ENCODE measurements at regions not wholly inside any gene's neighbourhood (a gene's known extent, or its start where the extent isn't known, plus 50 kb on each side); places are given as distances from the start of the nearest gene placed in this dataset.
"Not testable (repeated sequence)": the region's sequence is repeated elsewhere in the genome, so short reads cannot be mapped to it uniquely, and the experiment has no call there.

DNA sequence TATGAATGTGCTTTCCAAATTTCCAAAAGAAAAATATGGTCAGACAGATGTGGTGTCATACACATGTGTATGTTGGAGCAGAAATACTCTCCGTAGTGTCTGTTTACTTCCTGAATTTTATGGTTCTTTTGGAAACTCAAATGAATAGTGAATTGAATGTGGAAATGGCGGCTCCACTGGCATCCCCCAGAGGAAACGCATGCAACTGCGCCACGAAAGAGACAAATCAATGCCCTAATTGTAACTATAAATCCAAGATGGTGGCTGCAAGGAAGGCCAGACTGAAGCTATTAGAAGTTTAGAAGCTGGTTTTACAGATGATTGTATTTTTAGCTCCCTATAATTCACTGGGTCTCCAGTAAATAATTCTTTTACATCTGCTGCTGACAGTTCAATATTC, 246.7 kb downstream of the FGFR2 start:
- FAIRE-seq: no peak

DNA sequence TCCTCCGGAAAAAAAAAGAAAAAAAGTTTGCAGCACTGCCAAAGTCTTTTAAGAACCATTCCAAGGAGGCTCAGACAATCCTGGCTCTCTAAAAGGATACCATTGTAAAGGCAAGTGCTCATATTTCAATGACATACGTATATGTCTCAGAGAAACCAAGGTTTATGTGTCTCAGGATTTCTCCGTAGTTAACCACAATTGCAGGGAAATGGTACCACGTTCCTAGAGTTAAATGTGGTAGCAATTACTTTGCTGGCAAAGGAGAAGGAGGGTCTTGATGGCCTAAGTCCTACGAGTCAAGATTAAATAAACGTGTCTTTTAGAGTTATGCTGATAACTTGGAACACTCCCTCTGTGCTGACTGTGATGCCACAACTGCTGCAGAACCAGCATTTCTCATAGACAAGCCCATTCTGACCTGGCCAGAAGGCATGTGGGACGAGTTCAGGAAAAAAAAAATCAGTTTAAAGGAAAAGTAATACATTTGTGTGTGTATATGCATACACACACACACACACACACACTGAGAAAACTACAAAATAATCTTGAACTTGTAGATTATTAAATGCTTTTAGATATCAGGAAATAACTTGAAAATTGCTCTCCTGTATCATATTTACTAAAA, 245.9 kb downstream of the FGFR2 start:
- no peak for FAIRE-seq

DNA sequence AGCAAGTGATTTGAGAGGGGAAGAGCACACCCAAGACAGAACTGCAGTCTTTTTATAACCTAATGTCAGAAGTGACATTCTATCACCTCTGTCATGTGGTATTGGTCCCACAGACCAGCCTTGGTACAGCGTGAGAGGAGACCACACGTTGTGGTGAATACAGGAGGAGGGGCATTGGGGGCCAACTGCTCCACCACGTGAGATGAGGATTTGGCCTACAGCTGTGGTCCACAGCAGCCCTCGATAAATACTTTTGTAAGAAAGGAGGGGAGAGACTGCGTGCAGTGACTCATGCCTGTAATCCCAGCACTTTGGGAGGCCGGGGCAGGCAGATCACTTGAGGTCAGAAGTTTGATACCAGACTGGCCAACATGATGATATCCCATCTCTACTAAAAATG, 243.1 kb downstream of the FGFR2 start:
- FAIRE-seq: no peak

GRCh38 chr10:121356183-121356582, 242.1 kb downstream of the FGFR2 start:
- no peak for FAIRE-seq

DNA sequence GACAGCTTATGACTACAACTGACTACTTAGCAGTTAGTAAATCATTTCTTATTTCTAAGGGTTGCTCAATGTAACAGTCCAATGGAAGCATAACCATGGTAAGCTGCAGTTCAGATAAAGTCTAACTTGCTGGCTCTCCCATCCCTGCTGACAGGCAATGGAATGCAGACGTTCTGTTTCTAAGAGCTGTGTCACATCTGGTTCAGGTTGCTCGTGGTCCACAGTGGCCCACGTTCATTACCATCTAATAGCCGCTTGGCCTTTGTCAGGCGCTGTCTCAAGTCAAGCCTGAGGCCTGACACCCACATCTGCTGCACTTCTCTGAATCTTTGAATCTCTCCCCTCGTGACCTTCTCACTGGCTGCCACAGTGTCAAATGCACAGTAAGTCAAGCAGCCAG, 240.8 kb downstream of the FGFR2 start:
- no peak for FAIRE-seq

DNA sequence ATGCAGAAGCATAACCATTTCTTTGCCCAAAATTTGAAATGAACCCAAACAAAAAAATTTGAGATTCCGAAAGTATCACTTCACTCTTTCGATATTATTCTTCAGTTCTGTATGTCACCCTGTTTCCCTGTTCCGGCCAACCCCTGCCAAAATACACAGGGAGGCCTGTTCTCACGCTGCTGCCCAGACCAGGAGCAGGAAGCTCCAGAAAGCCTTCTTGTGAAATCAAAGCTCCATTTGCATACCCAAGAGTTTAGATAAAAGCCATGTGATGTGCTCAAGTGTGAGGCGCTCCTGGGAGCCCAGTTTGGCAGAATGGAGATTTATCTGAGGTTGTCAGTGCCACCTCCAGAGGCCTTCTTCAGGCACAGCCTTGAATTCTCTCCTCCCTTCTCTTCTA, 236.2 kb downstream of the FGFR2 start:
- FAIRE-seq: no peak

GRCh38 chr10:121365566-121365965, 232.7 kb downstream of the FGFR2 start:
- FAIRE-seq: no peak

GRCh38 chr10:121368347-121369025, 229.8 kb downstream of the FGFR2 start:
- FAIRE-seq: no peak

DNA sequence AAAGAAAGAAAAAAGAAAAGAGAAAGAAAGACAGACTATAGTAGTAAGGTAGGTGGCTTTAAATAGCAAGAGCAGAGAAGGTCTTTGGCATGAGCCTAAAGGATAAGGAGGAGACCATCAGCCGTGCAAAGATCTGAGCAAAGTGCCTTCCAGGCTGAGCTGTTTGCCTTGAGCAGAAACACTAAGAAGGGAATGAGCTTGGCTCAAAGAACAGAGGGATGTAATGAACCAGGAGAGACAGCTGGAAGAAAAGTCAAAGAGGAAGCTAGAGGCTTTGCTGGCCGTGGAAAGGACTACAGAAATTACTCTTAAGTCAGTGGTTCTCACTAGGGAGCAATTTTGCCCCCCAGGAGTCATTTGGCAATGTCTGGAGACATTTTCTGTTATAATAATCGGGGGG, 228.6 kb downstream of the FGFR2 start:
- no peak for FAIRE-seq

DNA sequence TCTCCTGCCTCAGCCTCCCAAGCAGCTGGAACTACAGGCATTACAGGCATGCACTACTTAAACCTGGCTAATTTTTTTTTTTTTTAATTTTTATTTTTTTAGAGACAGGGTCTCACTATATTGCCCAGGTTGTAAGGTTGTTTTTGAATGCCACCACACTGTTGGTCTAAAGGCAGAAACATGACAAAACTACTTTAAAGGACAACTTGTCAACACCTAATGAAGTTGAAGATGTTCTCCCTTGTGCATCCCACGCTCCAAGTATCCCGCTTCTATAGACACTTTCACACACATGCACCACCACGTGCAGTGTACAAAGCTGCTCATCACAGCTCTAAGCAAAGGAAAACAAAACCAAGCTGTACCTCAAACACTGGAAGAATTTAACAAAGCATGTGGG, 226.4 kb downstream of the FGFR2 start:
- no peak for FAIRE-seq

DNA sequence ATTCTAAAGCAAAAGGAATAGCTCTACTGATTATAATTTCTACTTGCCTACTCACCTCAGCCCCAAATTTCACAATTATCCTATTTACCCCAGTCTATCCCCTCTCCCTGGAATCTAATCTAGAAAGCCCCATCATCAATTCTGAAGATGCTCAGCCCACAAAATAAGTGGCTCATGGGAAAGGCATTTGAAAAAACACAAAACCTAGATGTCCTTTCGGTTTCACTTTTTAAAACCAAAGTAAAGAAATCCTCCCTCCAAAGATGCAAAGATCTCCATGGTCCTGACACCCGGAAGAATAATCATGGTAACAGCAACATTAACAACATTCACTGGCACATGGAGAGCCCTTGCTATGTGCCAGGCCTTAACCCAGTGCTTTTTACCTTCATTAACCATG, 224.8 kb downstream of the FGFR2 start:
- FAIRE-seq: no peak

GRCh38 chr10:121374121-121374520, 224.1 kb downstream of the FGFR2 start:
- FAIRE-seq: no peak

GRCh38 chr10:121375172-121375571, 223.1 kb downstream of the FGFR2 start:
- FAIRE-seq: no peak

DNA sequence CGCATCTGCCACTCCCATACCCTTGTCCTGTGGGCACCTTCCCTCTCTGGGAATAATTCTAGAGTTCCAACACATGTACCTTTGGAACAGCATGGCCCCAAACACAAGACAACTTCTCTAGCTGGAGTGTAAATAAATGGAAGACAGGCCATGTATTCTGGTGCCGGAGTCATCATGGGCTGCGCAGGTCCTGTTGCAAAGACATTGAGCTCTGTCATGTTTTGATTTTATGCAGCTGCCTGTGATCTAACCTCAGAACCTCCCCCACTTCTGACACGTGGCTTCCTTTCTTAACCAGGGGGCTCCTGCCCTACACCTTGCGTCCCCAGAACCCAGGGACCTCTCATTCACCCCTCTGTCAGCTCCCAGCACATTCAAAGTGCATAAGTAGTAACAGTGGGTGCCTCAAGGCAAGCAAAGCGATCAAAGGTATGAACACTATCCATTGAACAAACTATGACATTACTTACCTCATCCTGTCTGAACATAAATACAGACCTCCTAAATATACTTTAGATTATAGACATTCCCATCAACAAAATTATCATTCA, 219.9 kb downstream of the FGFR2 start:
- FAIRE-seq: no peak

DNA sequence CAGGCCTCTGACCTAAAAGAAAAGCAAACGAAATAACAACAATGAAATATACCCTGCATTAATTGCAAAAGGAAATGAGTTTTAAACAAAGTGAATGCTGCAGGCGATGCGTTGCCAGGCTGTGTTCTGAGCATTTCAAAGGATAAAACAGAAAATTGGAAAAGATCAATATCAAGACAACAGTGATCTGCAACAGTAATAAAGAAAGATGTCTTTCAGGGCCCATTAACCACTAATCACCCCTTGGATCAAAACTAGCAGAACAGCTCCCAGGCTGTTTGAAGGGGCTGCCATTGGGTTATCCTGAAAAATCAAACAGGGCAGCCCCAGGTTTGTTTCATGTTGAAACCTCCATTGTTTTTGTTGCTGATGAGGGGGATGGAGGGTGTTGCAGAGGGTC, 219.2 kb downstream of the FGFR2 start:
- no peak for FAIRE-seq

GRCh38 chr10:121380211-121380610, 218.0 kb downstream of the FGFR2 start:
- no peak for FAIRE-seq

GRCh38 chr10:121382029-121382520, 216.2 kb downstream of the FGFR2 start:
- FAIRE-seq: not testable (repeated sequence)

DNA sequence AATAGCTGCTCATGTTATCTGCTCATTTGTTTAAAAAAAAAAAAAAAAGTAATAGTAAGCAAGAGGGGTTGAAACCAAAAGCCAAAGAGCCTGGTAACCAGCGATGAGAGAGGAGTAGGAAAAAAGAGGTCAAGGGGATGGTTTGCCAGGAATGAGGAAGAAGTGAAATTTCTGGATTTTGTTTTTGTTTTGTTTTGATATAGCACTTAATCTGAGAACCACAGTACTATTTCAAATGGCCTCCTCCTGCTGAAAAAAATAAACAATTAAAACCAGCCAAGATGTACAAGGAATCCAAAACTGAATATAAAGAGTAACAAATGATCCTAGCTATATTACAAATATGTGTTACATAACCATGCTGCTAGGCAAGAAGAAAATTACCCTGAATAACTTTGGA, 213.1 kb downstream of the FGFR2 start:
- FAIRE-seq: no peak

DNA sequence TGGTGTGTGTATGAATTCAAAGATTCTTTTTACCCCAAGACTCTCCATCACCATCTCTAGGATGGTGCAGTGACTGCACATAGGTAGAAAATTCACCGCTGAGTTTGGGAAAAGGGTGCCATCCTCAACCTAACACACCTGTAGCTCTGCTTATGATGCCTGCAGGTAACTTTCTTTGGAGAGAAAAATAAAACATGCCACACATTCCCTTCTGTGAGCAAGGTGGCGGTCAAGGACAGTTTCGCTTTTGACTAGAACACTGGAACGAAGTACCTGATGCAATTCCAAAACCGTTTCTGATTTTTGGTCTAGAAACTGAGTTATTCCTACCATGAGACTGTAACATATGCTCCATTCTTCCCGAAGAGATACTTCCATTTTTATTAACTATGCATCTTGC, 205.6 kb downstream of the FGFR2 start:
- FAIRE-seq: no peak

DNA sequence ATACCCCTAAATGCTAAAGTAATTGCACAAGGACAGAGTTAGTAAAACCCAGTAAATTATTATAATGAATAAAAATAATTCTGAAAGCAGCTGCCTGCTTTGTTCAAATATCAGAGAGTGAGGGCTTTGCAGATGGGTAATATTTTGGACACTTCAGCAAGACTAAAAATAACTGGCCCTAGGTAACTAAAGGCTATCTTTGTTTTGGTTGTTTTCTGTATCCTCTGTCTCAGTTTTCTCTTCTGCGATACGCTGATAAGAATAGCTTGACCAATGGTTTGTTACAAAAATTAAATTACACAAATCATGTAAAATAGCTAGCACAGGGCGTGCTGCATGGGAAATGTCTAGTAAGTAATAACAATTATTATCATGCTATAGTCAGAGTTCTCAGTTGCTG, 204.7 kb downstream of the FGFR2 start:
- no peak for FAIRE-seq

DNA sequence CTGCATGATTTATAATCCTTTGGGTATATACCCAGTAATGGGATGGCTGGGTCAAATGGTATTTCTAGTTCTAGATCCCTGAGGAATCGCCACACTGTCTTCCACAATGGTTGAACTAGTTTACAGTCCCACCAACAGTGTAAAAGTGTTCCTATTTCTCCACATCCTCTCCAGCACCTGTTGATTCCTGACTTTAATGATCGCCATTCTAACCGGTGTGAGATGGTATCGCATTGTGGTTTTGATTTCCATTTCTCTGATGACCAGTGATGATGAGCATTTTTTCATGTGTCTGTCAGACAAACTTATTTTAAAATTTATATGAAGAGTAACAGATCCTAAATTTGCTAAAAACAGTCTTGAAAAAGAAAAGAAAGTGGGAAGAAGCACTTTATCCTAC, 197.7 kb downstream of the FGFR2 start:
- FAIRE-seq: not testable (repeated sequence)

DNA sequence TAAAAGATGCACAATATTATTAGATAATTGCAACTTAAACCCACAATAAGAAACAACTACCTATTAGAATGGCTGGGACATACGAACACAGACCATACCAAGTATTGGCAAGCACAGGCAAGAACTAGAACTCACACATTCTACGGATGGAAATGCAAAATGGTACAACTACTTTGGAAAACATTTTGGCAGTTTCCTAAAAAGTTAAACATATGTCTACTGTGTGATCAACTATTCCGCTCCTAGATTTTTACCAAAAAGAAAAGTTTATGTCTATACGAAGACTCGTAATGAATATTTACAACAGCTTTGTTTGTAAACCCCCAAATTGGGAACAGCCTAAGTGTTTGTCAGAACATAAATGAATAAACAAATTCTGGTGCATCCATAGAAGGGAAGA, 194.7 kb downstream of the FGFR2 start:
- FAIRE-seq: no peak

DNA sequence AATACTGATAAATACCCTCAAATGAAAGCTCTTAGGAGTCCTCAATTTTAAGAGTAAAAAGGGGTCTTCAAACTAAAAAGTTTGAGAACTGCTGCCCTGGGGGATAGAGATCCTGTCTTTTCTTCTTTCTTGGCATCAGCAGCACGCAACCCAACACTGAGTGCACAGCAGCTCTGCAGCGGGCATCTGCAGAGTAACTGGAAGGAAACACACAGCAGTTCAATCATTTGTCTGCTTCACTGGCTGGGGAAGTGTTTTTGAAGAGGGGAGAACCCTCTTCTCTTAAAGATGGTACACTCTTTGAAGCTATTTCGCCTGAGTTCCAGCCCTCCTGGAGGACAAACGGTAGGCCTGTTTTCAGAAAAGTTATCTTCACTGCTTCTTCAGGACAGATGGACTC, 193.6 kb downstream of the FGFR2 start:
- no peak for FAIRE-seq

DNA sequence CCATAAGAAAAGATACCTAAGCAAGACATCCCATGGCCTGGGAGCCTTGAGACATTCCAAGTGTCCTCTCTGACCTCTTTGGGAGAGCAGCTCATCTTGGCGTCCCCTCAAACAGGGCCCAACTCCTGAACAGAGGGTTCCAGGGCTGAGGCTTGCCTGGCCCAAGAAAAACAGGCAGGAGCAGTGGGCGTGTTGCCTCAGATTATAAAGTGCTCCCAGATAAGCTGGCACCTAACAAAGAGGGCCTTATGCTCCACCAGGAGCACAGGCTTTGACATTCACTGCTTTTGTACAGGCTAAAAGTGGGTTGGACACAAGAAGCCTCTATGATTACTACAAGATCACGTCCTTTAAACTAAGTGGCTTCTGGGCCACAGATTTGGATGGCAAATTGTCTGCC, 193.1 kb downstream of the FGFR2 start:
- FAIRE-seq: no peak

GRCh38 chr10:121405549-121405948, 192.7 kb downstream of the FGFR2 start:
- no peak for FAIRE-seq

Data from endometrium (tissue), 2 donors.